ENCODE measurements at regions not wholly inside any gene's neighbourhood (a gene's known extent, or its start where the extent isn't known, plus 50 kb on each side); places are given as distances from the start of the nearest gene placed in this dataset.

DNA sequence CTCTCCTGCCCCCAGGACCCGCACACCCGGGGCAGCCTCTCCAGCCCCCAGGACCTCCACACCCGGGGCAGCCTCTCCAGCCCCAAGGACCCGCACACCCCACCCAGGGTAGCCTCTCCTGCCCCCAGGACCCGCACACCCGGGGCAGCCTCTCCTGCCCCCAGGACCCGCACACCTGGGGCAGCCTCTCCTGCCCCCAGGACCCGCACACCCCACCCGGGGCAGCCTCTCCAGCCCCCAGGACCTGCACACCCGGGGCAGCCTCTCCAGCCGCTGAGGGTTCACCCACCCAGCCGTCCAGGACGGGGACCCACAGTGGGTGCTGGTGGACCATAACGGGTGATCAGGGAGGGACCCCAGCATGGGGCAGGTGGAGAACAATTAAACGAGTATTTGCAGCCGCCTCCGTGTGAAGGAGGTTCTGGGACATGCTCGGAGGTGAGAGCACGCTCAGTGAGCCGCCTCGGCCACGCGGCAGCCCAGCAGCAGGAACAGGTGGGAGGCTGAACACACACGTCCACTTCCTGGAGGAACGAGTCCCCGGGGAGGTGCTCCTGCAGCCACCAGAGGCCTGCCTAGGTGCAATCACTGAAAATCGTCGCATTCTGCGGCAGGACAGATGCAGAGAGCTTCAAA is 107.9 kb downstream of the PDGFA start:
- TF ChIP-seq, protein P1, sequence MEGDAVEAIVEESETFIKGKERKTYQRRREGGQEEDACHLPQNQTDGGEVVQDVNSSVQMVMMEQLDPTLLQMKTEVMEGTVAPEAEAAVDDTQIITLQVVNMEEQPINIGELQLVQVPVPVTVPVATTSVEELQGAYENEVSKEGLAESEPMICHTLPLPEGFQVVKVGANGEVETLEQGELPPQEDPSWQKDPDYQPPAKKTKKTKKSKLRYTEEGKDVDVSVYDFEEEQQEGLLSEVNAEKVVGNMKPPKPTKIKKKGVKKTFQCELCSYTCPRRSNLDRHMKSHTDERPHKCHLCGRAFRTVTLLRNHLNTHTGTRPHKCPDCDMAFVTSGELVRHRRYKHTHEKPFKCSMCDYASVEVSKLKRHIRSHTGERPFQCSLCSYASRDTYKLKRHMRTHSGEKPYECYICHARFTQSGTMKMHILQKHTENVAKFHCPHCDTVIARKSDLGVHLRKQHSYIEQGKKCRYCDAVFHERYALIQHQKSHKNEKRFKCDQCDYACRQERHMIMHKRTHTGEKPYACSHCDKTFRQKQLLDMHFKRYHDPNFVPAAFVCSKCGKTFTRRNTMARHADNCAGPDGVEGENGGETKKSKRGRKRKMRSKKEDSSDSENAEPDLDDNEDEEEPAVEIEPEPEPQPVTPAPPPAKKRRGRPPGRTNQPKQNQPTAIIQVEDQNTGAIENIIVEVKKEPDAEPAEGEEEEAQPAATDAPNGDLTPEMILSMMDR (IDR thresholded peaks at IDR 0.05), result no peak
- Histone ChIP-seq H3K4me1 (no peaks in the 10 kb centered on the region), H3K9me3 (ENCODE audit: control insufficient read depth, low read length) (no peaks in the 10 kb centered on the region)

DNA sequence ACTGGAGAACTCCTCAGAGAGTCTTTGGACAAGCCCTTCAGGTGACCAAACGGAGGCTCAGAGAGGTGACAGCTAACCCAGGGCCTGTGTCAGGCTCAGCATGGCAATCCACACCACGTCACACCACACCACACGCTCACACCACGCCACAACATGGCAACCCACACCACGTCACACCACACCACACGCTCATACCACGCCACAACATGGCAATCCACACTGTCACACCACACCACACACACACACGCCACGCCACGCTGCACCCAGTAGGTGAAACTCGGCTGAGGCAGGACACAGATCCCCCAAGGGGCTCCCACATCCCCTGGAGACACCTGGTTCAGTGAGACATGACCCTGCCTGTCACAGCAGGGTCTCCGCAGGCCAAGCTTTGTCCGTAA is 107.3 kb downstream of the PDGFA start:
- Histone ChIP-seq H3K9ac (no peak overlapping the region), H3K4me1 (no peaks in the 10 kb centered on the region), H3K4me2 (ENCODE audit: low read length) (no peak overlapping the region), H3K79me2 (no peaks in the 10 kb centered on the region), H3K27ac (no peak overlapping the region), H3K27me3 (ENCODE audit: control insufficient read depth, insufficient read depth, low read length) (peaks cover 3% of the 10 kb centered on the region), H2AFZ (no peak overlapping the region), H3K4me3 (ENCODE audit: low read depth, low read length) (no peak overlapping the region), H3K36me3 (ENCODE audit: control insufficient read depth, insufficient read depth, low read length) (no peaks in the 10 kb centered on the region), H3K9me3 (ENCODE audit: control insufficient read depth, low read length) (no peaks in the 10 kb centered on the region)
- TF ChIP-seq, protein P1 (IDR thresholded peaks at IDR 0.05), result no peak

More for the DNA sequence above, 107.9 kb downstream of the PDGFA start:
- H2AFZ ChIP-seq, result no peak overlapping the region
- H3K79me2 ChIP-seq, result no peaks in the 10 kb centered on the region
- H3K27me3 ChIP-seq (ENCODE audit: control insufficient read depth, insufficient read depth, low read length), result peaks cover 3% of the 10 kb centered on the region
- no peak overlapping the region for H3K4me2 ChIP-seq (ENCODE audit: low read length)
- H3K27ac ChIP-seq, result no peak overlapping the region
- no peaks in the 10 kb centered on the region for H3K36me3 ChIP-seq (ENCODE audit: control insufficient read depth, insufficient read depth, low read length)
- H3K4me3 ChIP-seq (ENCODE audit: low read depth, low read length), result no peak overlapping the region
- no peak overlapping the region for H3K9ac ChIP-seq

DNA sequence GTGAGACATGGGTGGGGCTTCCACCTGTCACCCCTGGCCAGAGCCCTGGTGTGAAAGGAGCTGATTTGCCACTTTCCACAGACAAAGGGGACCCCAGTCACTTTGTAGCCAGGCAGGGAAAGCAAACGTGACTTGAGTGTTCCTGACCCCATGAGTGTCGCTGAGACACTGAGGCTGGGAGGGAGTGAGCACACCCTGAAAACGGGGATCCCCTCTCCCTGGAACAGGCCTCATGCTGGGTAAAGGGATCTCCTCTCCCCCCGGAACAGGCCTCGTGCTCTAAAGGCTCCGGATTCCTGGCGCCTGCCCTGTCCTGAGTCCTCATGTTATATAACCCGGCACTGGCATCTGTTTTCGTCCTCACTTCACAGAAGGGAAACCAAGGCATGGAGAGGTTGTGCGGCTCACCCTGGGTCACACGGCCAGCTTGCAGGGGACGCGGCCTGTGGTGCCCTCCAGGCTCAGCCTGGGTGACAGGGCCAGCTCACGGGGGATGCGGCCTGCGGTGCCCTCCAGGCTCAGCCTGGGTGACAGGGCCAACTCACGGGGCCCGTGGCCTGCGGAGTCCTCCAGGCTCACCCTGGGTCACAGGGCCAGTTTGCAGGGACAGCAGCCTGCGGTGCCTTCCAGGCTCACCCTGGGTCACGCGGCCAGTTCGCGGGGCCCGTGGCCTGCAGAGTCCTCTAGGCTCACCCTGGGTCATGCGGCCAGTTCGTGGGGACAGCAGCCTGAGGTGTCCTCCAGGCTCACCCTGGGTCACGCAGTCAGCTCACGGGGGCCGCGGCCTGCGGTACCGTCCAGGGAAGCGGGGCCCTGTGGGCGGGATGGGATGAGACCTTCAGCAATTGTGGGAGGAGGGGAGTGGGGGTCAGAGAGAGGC is 104.7 kb downstream of the PDGFA start:
- Histone ChIP-seq H3K9ac (no peak overlapping the region), H3K79me2 (no peaks in the 10 kb centered on the region), H3K9me3 (ENCODE audit: control insufficient read depth, low read length) (no peaks in the 10 kb centered on the region), H3K27me3 (ENCODE audit: control insufficient read depth, insufficient read depth, low read length) (peaks cover 3% of the 10 kb centered on the region), H3K36me3 (ENCODE audit: control insufficient read depth, insufficient read depth, low read length) (no peaks in the 10 kb centered on the region), H3K4me1 (no peaks in the 10 kb centered on the region), H3K4me2 (ENCODE audit: low read length) (no peak overlapping the region), H3K27ac (no peak overlapping the region), H2AFZ (no peak overlapping the region), H3K4me3 (ENCODE audit: low read depth, low read length) (no peak overlapping the region)
- TF ChIP-seq, protein P1 (IDR thresholded peaks at IDR 0.05), result no peak

DNA sequence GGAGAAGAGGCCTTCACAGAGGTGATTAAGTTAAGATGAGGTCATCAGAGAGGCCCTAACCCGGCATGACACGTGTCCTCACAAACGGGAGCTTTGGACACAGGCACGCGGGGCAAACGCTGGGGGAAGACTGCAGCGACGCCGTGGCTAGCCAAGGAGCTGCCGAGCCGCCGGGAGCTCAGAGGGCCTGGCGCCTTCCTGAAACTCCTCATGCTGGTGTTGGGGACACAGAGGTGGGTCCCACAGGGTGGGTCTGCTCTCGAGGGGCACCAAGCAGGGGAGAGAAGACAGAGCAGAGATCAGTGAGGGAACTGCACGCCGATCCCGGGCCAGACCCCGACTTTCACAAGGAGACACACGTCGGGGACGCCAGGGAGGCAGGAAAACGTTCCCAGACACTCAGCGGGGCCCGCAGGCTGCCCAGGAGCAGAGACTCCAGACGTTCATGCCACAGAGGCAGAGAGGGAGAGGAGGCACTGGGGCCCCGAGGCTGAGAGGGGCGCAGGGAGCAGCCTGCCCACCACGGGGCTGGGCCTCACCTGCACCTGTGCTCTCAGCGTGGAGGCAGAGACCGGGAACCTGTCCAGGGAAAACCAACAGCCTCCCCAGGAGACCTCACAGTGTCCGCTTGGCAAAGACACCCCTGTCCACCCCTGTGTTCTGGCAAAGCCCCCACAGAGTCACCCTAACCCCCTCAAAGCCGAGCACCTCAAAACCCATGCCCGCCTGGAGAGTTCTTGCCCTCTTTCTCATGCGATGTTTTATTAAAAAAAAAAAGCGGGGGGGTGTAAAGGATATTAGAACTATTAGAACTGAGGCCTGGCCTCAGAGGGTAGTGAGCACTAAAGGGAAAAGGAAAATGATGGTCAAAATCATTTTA is 103.8 kb downstream of the PDGFA start:
- Histone ChIP-seq H3K4me1 (no peaks in the 10 kb centered on the region), H3K79me2 (no peaks in the 10 kb centered on the region), H3K9ac (no peak overlapping the region), H3K27me3 (ENCODE audit: control insufficient read depth, insufficient read depth, low read length) (no peaks in the 10 kb centered on the region), H3K27ac (no peak overlapping the region), H3K4me3 (ENCODE audit: low read depth, low read length) (no peak overlapping the region), H3K4me2 (ENCODE audit: low read length) (no peak overlapping the region), H3K36me3 (ENCODE audit: control insufficient read depth, insufficient read depth, low read length) (no peaks in the 10 kb centered on the region), H3K9me3 (ENCODE audit: control insufficient read depth, low read length) (no peaks in the 10 kb centered on the region), H2AFZ (no peak overlapping the region)
- TF ChIP-seq, protein P1 (IDR thresholded peaks at IDR 0.05), result no peak

All from parathyroid adenoma (tissue), 2 donors.